GM21825 (cell line): ENCODE measurements at regions not wholly inside any gene's neighbourhood (a gene's known extent, or its start where the extent isn't known, plus 50 kb on each side); places are given as distances from the start of the nearest gene placed in this dataset.
"Not testable (repeated sequence)": the region's sequence is repeated elsewhere in the genome, so short reads cannot be mapped to it uniquely, and the experiment has no call there.

Experiments
- ATAC-seq: cut with Tn5 transposase; IDR thresholded peaks from one replicate; pipeline ENCODE4 v1.9.1; 2021; ENCODE audit warnings: mild to moderate bottlenecking, moderate library complexity; ENCODE audit not compliant: unreplicated experiment

DNA sequence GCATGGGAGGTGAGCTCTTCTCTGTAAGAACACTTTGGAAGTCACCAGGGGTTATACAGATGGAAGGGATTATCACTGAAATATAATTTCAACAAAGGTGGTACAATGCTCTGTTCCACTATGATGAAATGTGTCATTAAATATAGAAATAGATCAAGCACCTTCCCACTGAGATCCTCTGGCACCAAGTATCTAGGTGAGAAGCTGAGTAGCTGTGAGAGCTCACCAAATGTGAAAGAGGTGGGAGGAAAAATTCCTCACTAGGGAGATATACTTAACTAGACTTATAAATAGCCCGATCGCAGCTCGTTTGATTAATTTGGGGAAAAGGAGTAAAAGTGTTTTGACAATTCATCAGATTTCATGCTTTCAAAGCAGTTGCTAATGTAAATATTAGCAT, 247.6 kb downstream of the SMAD2 start:
- ATAC-seq, result no peak

DNA sequence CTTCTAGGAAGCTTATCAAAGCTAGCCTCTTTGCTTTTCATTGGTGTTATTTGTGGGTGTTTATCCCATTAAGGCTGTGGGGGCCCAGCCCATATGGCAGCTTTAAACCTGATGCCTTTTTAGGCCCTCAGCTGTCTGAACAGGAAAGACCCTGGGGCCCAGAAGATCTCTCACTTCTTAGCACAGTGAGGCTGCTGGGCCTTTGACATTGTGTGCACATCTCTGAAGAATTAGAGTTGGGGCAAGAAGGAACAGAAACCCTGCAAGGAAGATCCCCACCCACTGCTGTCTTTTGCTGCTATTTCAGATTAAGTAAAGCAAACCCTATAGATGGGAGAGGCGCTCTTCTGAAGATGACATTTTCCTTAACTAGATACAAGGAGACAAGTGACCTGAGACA, 250.0 kb downstream of the SMAD2 start:
- ATAC-seq, result peak; percentile 72

DNA sequence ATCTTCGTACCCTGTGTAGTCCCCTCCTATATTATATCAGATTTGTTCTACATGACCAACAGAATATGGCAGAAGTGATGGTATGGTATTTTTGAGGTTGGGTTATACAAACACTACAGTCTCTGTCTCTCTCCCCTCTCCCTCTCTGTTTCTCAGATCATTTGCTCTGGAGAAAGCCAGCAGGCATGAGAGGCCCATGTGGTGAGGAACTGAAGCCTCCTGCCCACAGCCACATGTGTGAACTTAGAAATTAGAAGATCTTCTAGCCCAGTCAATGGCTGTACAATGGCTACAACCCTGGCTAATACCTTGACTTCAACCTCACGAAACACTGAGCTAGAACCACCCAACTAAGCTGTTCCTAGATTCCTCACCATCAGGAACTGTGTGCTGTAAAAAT, 250.6 kb downstream of the SMAD2 start:
- ATAC-seq, result peak; percentile 78

DNA sequence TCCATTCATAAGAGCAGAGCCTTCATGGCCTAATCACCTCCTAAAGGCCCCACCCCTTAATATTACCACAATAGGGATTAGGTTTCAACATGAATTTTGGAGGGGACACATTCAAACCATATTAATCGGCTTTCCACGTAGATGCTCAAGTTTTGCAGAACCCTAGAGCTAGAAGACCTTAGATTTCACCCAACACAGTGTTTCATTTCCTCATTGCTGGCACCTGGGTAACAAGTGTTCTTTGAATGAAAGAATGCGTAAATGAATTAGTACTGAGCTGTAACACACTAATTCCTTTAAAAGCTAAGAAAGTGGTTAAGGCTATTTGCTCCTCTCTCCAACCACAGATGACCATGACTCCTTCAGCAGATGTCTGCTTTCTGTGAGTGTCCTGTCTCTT, 252.5 kb downstream of the SMAD2 start:
- ATAC-seq, result no peak

DNA sequence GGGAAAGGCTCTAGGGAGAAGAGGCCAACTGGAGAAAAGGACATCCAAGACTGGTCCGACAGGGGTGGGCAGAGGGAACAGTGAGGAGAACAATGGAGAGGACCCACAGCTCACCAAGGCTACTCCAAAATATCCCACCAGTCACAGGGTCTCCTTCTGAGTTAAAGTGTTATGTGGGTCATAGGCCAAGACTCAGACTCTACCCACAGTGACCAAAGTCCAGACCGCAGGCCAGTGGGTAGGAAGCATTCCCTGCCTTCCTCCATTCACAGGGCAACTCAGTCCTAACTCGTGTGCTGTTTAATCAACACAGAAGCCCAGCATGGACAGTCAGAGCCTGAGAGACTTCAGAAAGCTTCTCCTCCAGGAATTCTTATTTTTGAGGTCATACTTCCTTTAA, 260.6 kb downstream of the SMAD2 start:
- ATAC-seq, result no peak

DNA sequence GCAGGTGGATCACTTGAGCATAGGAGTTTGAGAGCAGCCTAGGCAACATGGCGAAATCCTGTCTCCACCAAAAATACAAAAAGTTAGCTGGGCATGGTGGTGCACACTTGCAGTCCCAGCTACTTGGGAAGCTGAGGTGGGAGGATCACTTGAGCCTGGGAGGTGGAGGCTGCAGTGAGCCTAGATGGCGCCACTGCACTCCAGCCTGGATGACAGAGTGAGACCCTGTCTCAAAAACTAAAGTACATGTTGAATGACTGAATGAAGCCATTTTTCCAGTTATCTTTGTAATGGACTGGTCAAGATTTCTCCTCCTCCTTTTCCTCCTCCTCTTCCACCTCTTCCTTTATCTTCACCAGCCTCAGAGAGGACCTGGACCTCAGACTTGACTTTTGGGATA, 272.0 kb downstream of the SMAD2 start:
- ATAC-seq, result no peak

DNA sequence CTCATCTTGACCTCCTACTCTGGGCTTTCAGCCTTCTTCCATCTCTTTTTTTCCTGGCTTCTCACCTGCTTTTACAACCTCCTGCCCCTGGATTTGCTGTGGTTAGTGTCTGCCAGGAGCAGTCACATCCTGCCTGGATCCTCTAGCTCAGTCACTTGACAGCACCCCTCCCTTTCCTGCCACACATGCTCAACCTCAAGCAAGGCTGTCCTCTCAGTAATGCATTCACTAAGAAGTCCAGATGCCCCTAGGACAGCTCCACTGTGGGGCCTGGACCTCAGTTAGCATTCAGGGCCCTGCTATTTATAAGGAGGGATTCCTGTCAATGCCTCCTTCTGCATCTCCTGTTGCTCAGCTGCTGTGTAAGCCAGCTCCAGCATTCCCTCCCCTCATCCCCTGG, 275.5 kb downstream of the SMAD2 start:
- no peak for ATAC-seq

DNA sequence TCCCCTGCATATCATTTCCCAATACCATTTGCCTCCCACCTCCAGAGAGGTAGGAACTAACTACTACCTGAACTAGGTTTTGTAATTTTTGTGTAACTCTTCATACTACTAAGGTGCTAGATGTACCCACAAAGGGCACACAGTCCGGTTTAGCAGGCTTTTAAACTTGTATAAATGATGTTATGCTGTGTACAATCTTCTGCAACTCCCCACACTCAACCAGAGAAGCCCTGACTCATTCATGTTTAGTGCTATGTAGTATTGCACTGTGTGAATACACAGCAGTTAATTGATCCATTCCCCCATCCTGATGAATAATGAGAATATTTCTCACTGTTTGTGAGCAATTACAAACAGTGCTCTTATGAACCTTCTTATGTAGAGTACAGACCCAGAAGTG, 285.6 kb downstream of the SMAD2 start:
- no peak for ATAC-seq

DNA sequence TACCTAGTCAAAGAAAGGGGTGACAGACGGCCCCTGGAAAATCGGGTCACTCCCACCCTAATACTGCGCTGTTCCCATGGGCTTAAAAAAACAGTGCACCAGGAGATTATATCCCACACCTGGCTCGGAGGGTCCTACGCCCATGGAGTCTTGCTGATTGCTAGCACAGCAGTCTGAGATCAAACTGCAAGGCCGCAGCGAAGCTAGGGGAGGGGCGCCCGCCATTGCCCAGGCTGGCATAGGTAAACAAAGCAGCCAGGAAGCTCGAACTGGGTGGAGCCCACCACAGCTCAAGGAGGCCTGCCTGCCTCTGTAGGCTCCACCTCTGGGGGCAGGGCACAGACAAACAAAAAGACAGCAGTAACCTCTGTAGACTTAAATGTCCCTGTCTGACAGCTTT, 292.9 kb downstream of the SMAD2 start:
- ATAC-seq, result not testable (repeated sequence)

DNA sequence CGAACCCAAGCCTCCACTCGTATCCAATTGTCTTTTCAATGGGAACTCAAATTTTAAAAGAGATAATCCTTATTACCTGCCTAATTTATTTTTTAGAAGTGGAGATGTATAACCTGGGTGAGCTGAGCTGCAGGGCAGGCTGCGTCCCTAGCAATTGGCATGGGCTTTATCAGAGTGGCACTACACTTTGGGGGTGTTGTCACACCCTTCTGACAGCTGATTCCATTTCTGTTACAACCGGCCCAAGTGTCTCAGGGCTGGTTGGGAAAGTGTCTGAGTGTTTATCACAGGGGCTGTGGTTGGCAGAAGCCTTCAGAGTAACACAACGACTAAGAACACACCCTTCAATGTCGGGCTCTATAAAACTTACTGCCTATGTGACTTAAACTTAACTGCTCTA, 295.0 kb downstream of the SMAD2 start:
- ATAC-seq, result no peak

DNA sequence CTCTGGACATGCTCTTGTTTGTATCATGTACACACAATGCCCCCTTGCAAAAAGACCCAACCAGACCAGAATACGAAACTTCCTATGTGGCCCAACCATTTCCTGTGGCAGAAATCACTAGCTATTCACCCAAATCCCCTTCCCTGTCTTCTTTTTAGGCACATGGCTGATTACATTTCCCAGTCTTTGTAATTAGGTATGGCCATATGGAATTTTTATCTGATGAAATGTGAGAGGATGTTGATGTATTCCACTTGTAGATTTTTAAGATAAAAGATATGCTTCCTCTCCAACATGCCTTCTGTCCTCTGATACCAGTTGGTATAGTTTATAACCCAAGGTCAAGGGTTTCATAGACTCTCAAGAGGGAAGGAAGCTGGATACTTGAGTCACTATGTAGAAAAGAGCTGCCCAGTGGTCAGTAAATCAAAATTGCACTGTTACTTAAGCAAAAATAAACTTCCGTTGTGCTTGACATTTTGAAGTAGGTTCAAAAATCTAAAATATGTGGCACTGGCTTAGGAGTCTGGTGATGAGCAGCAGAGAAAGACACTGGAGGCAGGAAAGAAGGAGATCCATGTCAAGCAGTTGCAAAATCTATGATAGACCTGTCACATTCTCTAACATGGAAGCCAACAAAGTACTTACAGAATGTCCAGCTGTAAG, 297.4 kb downstream of the SMAD2 start:
- ATAC-seq, result no peak

DNA sequence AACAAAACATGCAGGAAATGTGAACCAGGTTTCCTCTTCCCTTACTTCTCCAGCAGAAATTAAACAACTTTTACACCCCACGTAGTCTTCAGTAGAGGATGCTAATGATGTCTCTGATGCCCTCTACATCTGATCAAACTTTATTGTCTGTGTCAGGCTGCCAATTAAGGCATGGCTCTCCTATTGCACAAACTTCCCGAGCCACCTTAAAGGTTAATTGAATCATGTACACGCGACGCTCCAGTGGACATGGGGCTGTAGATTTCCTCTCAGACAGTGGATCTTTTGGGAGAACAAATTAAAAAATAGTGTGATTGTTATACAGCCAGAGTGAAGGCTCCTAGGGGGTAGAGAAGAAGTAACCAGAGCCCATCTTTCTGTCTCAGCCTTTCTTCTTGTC, 301.6 kb downstream of the SMAD2 start:
- no peak for ATAC-seq

DNA sequence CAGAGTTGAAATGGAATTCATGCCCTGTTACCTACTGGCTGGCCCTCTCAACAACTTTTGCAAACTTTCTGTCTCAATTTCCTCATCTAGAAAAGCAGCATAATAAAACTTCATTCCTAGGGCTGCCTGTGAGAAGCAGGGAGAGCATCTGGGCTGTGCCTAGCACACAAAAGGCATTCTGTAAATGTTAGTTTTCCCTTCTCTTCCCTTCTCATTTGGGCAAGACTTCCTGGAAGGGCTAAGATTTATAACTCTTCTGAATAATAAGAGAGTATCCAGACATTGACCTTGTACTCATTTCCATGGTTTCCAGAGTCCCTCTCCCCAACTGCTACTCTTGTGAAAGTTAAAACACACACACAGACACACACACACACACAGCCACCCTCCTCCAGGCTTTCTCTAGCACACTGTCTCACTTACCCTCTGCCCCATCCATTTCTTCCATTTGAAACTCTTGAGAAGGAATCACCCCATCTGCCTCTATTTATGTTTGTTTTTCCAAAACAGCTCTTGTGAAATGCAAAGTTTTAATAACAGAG, 302.1 kb downstream of the SMAD2 start:
- no peak for ATAC-seq

DNA sequence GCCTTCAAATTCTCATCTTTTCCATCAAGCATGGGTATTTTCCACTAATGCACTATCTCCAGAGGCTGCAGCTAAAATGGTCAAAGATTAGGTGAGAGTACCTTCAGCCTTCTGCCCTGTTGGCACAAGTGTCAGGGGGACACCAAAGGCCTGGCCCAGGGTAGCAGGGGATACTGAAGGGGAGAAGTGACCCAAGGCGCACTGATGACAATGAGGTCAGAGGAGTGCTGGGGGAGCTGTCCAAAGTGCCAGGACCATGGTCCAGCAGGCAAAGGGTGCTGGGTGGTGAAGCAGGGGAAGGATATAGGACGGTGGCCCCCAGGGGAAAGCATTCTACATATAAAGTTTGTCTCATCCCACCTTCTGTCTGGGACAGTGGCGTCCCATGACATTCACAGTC, 303.4 kb downstream of the SMAD2 start:
- ATAC-seq, result no peak

DNA sequence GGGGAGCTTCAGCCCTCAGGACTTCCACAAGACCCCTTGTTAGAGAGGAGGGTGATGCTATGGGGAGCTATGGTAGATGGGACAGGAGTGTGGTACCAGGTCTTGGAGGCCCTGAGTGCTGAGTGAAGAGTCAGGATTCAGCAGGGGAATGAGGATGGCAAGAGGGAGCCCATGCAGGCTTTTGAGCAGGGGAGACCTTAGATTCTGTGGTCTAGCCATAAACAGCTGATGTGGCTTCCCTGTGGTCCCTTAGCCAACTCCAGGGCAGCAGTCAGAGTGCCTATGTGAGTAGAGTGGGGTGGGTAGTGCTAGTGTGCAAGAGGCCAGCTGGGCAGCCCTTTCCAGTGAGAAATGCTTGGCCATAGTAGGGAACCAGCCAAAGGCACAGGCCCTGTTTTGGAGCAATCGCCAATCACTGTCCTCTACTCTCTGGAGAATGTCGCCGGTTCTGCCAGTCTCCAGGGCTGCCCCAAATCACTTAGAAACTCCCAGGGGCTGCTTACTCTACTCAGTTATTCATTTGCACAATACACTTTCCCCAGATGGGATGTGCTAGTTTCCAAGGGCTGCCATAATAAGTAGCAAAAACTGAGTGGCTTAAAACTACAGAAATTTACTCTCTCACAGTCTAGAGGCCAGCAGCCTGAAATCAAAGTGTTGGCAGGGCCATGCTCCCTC, 310.5 kb downstream of the SMAD2 start:
- ATAC-seq, result no peak

DNA sequence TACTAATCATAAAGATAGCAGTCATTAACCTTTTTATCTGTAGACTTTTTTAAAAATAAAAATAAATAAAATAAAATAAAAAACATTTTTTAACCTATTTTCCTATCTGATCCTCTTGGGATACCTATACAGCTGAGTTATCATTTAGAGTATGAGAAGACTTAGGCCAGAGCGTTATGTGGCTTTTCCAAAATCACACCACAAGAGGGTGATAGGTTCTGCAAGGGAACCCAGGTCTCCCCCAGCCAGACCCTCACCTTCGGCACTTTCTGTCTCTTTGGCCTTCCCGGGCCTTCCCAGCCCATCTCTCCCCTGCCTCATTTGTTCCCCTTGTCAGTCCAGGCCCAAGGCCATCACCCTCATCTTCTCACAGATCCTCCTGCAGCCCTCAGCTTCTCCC, 311.7 kb downstream of the SMAD2 start:
- ATAC-seq, result no peak

DNA sequence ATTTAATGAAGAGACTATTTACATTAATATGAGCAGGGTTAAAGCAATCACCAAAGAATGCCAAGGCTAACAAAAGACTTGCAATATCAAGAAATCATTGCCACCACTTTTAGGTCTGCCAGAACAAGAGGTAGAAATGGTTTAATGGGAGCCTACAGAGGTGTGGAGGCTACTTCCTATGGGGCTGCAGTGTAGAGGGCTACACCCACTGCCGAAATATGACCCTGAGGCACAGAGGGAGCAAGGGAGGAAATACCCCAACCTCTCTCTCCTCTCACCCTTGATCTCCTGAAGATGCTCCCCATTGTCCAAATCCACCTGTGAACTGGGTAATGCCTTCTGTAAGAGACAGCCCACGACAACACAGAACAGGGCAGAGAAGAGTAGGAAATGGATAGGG, 315.4 kb downstream of the SMAD2 start:
- ATAC-seq, result no peak

DNA sequence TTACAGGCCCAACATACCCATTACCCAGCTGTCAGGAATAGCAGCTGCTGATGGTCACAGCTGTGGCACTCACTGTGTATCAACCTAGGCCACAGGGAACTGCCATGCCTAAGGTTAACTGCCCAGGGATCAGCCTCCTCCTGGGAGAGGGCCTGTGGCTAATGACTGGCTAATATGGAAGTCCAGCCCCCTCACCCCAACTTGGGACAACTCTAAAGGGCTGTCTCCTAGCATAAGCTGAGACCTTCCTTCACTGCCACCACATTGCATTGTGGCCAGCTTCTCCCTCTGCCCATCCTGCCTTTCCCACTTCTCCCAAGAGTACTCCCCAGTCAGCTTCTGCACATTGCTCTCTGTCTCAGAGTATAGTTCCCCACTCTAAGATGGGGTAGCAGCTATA, 316.5 kb downstream of the SMAD2 start:
- ATAC-seq, result no peak

DNA sequence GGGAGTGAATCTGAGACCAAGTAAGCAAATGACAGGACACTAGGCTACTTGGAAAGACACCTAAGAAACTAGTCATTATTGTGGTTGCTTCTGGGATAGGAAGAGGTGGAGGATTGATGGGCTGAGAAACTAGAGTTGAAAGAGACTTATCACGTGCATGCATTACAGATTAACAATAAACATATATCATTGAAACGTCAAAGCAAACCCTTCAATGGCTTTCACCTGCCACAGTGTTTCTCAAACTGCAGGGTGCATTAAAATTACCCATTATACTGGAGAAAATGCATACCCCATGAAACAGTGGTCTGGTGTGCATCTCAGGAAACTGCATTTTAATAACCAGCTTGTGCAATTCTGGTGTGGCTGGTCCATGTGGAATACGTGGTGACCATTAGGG, 318.8 kb downstream of the SMAD2 start:
- ATAC-seq, result no peak

DNA sequence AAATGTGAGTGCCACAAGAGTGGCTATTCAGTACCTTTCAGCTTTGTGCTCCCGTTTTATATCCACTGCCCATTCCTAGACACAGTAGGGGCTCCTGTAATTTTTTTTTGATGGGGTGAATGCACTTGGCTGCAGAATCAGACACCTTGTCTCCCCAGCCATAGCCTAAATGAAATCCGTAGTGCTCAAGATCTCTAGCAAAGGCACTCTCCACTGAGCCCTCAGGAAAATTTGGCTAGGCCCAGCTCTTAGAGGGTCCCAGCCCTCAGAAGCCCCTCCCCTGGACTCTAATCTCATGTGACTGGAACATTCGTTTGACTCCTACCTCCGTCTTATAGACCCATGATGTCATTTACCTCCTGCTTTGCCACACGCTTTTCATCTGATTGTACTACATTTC, 323.9 kb downstream of the SMAD2 start:
- no peak for ATAC-seq

DNA sequence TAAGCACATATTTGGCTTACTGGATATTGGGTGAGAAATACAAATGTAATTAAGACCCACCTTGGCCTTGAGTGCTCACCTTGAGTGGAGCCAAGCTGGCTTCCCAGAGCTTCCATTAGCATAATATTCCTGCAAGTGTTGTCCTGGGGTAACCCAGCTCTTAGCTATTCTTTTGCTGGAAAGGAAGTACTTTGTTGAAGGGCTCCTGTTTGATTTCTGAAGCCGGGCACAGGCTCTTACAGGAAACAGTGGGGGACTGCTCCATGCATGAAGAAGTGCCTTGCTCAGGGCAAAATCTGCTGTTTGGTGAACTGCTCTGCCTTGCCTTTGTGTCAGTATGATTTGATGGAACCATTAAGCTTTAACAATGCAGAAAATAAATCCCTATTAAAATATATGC, 325.4 kb downstream of the SMAD2 start:
- no peak for ATAC-seq

DNA sequence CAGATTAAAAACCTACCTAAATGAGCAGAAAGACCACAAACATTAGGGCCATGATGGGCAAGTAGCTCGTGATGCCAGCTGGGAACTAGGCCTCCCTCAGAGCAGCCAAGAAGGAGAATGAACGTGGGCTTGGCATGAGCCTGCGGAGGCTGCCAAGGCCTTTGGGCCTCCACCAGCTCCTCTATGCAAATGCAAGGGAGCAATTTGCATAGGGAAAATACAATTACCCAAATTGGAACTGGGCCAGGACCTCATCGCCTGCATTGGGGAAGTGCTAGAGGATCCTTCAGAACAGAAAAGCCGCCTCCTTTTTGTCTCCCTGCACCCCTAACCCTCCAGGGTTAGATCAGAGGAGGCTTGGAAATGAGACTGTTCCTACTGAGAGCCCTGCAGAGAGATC, 326.4 kb downstream of the SMAD2 start:
- ATAC-seq, result no peak

DNA sequence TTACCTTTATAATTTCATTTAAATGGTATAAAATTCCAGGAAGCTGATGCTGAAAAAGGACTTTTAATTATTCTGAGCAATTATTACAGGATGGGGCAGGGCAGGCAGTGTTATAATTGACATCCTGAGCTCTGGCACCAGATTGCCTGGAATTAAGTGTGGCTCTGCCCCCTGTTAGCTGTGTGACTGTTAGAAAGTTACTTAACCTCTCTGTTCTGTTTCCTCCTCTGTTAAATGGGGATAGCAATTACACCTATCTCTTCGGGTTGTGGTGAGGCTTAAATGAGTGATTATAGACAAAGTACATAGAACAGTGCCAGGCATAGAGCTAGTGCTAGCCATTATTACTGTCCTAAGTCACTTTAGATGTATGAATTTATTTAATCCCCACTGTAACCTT, 327.3 kb downstream of the SMAD2 start:
- ATAC-seq, result no peak
